Sigmoid colon (tissue), 6 donors: ENCODE measurements at regions not wholly inside any gene's neighbourhood (a gene's known extent, or its start where the extent isn't known, plus 50 kb on each side); places are given as distances from the start of the nearest gene placed in this dataset.
"Not testable (repeated sequence)": the region's sequence is repeated elsewhere in the genome, so short reads cannot be mapped to it uniquely, and the experiment has no call there.

Experiments
- DNase-seq: peaks from one replicate; pipeline ENCODE4 v3.0.0-alpha.2; 2019
- H3K27ac ChIP-seq, 4 donors: fragments of 200-600 bp; sonication (generic); one replicate each; pipeline ENCODE4 v1.5.1; 2016 to 2019; ENCODE audit warnings: mild to moderate bottlenecking in 1 of 4
- H3K27me3 ChIP-seq, 3 donors: fragments of 200-600 bp; sonication (generic); one replicate each; pipeline ENCODE4 v1.5.1; 2019; ENCODE audit warnings: mild to moderate bottlenecking in 1 of 3
- H3K36me3 ChIP-seq, 4 donors: fragments of 200-600 bp; sonication (generic); one replicate each; pipeline ENCODE4 v1.5.1; 2016 to 2019
- H3K4me1 ChIP-seq, 4 donors: fragments of 200-600 bp; sonication (generic); one replicate each; pipeline ENCODE4 v1.5.1; 2017 to 2019
- H3K4me3 ChIP-seq, 4 donors: fragments of 200-600 bp; sonication (generic); one replicate each; pipeline ENCODE4 v1.5.1; 2017 to 2019; ENCODE audit warnings: mild to moderate bottlenecking in 2 of 4, moderate library complexity in 1 of 4
- H3K9me3 ChIP-seq, 4 donors: fragments of 200-600 bp in 3 of 4; sonication (generic) in 3 of 4; one replicate each; pipeline versions ENCODE4 v1.5.1 to v1.6.1; 2013 to 2019
- CTCF ChIP-seq, 4 experiments: fragments of 450-650 bp in 3 of 4; fragments of 200-600 bp in 1 of 4; IDR thresholded peaks; one replicate each; pipeline ENCODE4 v1.5.1; 2016 to 2019; ENCODE audit warnings: antibody characterized with exemption in 4 of 4, mild to moderate bottlenecking in 3 of 4, moderate library complexity in 2 of 4
- EP300 ChIP-seq, 4 donors: sonication (generic); formaldehyde crosslinking; IDR thresholded peaks; one replicate each; pipeline ENCODE4 v1.6.1; 2017; ENCODE audit warnings: antibody characterized with exemption in 4 of 4
- POLR2A ChIP-seq, 2 donors: fragments of 450-650 bp; IDR thresholded peaks; one replicate each; pipeline ENCODE4 v1.6.1; 2016; ENCODE audit warnings: antibody characterized with exemption in 2 of 2, mild to moderate bottlenecking in 2 of 2, moderate library complexity in 2 of 2
- POLR2AphosphoS5 ChIP-seq, 4 donors: sonication (generic); formaldehyde crosslinking; IDR thresholded peaks; one replicate each; pipeline ENCODE4 v1.6.1; 2017; ENCODE audit warnings: antibody characterized with exemption in 4 of 4
- WGBS, 2 donors: extraction: QIAGEN DNeasy Blood & Tissue Kit; methylation state at CpG; one replicate each; pipeline ENCODE4 v1.1.7; 2013; 5-methylcytosine and 5-hydroxymethylcytosine counted together
- intact Hi-C: fragments of 100-400 bp; cut with DNase I; formaldehyde crosslinking; loops from one replicate; pipeline ENCODE4 v1.15.1; 2023
- donor health status: healthy with polysubstance abuse.
- donor health status: healthy.

- H3K4me3 ChIP-seq, H3K36me3 ChIP-seq, DNase-seq, H3K9me3 ChIP-seq, H3K4me1 ChIP-seq, intact Hi-C loops, H3K27me3 ChIP-seq, H3K27ac ChIP-seq: not testable (repeated sequence)
- WGBS, 2 donors, result 85 to 91% methylated on average over 11 of the region's 11 CpGs
Measured at GRCh38 chr5:44756097-44756496, 52.6 kb upstream of the MRPS30 start.

GRCh38 chr5:44747396-44747795 is 61.4 kb upstream of the MRPS30 start:
- 46 to 60% methylated on average over 1 of the region's 1 CpG for WGBS, 2 donors
- Histone ChIP-seq H3K4me3 (no peak overlapping the region), H3K36me3 (no peaks in the 10 kb centered on the region), H3K27me3 (no peaks in the 10 kb centered on the region), H3K27ac (no peak overlapping the region), H3K4me1 (no peaks in the 10 kb centered on the region), H3K9me3 (no peaks in the 10 kb centered on the region)
- TF ChIP-seq CTCF (IDR thresholded peaks at IDR 0.05), result no peak
- no peak for TF ChIP-seq POLR2AphosphoS5 (IDR thresholded peaks at IDR 0.05)
- no peak for TF ChIP-seq EP300 (IDR thresholded peaks at IDR 0.05)
- no peak for TF ChIP-seq POLR2A (IDR thresholded peaks at IDR 0.05)
- DNase-seq, result no peak
- intact Hi-C loops, result no loop called here

- no peak for DNase-seq
- intact Hi-C loops, result no loop called here
- TF ChIP-seq POLR2AphosphoS5 (IDR thresholded peaks at IDR 0.05), result no peak
- TF ChIP-seq POLR2A (IDR thresholded peaks at IDR 0.05), result no peak
- H3K4me3 ChIP-seq, result no peak overlapping the region
- H3K36me3 ChIP-seq, result no peaks in the 10 kb centered on the region
- no peaks in the 10 kb centered on the region for H3K9me3 ChIP-seq
- no peaks in the 10 kb centered on the region for H3K27me3 ChIP-seq
- H3K27ac ChIP-seq, result no peak overlapping the region
- no peaks in the 10 kb centered on the region for H3K4me1 ChIP-seq
Measured at GRCh38 chr5:44740660-44741059, 68.1 kb upstream of the MRPS30 start.

- Histone ChIP-seq H3K9me3 (no peaks in the 10 kb centered on the region), H3K4me1 (no peaks in the 10 kb centered on the region), H3K36me3 (no peaks in the 10 kb centered on the region), H3K4me3 (no peak overlapping the region), H3K27ac (no peak overlapping the region), H3K27me3 (no peaks in the 10 kb centered on the region)
- TF ChIP-seq POLR2A (IDR thresholded peaks at IDR 0.05) (no peak), CTCF (IDR thresholded peaks at IDR 0.05) (no peak), EP300 (IDR thresholded peaks at IDR 0.05) (no peak), POLR2AphosphoS5 (IDR thresholded peaks at IDR 0.05) (no peak)
- DNase-seq, result no peak
- WGBS, 2 donors, result 75 to 84% methylated on average over 1 of the region's 1 CpG
- intact Hi-C loops, result no loop called here
Measured at GRCh38 chr5:44729536-44729935, 79.2 kb upstream of the MRPS30 start.

- H3K36me3 ChIP-seq, result no peaks in the 10 kb centered on the region
- intact Hi-C loops, result no loop called here
- H3K4me3 ChIP-seq, result no peak overlapping the region
- 49 to 58% methylated on average over 1 of the region's 1 CpG for WGBS, 2 donors
- H3K27me3 ChIP-seq, result no peaks in the 10 kb centered on the region
- no peak overlapping the region for H3K27ac ChIP-seq
- no peaks in the 10 kb centered on the region for H3K4me1 ChIP-seq
- TF ChIP-seq EP300 (IDR thresholded peaks at IDR 0.05) (no peak), POLR2AphosphoS5 (IDR thresholded peaks at IDR 0.05) (no peak), POLR2A (IDR thresholded peaks at IDR 0.05) (no peak), CTCF (IDR thresholded peaks at IDR 0.05) (no peak)
- no peaks in the 10 kb centered on the region for H3K9me3 ChIP-seq
- DNase-seq, result no peak
Measured at GRCh38 chr5:44727100-44727499, 81.6 kb upstream of the MRPS30 start.

GRCh38 chr5:44719856-44720255 is 88.9 kb upstream of the MRPS30 start:
- no peaks in the 10 kb centered on the region for H3K36me3 ChIP-seq
- no peaks in the 10 kb centered on the region for H3K4me1 ChIP-seq
- WGBS, 2 donors, result 53 to 59% methylated on average over 2 of the region's 2 CpGs
- intact Hi-C loops, result no loop called here
- no peaks in the 10 kb centered on the region for H3K27me3 ChIP-seq
- TF ChIP-seq POLR2A (IDR thresholded peaks at IDR 0.05) (no peak), EP300 (IDR thresholded peaks at IDR 0.05) (no peak), POLR2AphosphoS5 (IDR thresholded peaks at IDR 0.05) (no peak), CTCF (IDR thresholded peaks at IDR 0.05) (no peak)
- no peak for DNase-seq
- H3K27ac ChIP-seq, result no peak overlapping the region
- H3K9me3 ChIP-seq, result no peaks in the 10 kb centered on the region
- H3K4me3 ChIP-seq, result no peak overlapping the region
